CD4-positive, alpha-beta T cell treated with Interleukin-2 at 100 ng/mL for 4 hours (primary cell): ENCODE measurements at regions not wholly inside any gene's neighbourhood (a gene's known extent, or its start where the extent isn't known, plus 50 kb on each side); places are given as distances from the start of the nearest gene placed in this dataset.

Source experiments
- DNase-seq: peaks from one replicate; pipeline ENCODE4 v3.0.0-alpha.2; 2020; ENCODE audit warnings: low spot score

DNA sequence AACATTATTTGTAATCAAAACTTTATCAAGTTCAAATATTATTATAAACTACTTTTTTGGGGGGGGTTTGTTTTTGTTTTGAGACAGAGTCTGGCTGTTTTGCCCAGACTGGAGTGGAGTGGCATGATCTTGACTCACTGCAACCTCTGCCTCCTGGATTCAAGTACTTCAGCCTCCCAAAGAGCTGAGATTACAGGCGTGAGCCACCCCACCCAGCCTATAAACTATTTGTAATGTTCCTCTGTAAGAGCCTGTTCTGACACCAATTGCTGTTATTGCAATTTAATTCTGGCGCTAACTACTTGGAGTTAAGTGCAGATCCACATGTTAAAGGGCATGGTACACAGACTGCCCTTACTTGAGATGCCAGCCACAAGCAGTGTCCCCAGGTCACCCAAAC, 478.1 kb upstream of the NRP1 start:
- DNase-seq = no peak

GRCh38 chr10:33810986-33811385, 476.5 kb upstream of the NRP1 start:
- DNase-seq = no peak

GRCh38 chr10:33809732-33810131, 475.3 kb upstream of the NRP1 start:
- no peak for DNase-seq

DNA sequence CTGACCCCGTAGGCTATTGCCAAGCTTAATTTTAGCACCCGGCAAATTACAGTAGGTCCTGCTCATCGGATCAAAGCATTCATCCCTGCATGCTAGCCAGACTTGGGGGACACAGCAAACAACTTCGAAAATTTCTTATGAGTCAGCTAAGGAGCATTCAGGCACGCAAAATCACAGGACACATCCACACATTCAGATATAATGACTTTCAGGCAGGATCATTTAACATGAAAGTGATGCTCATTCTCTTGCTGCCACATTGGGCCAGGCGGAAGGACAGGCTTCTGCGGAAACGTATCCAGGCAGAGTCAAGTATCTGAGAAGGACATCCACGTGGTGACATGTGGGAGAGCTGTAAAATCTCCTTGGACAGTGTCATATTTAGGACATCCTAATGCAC, 474.0 kb upstream of the NRP1 start:
- DNase-seq = no peak

GRCh38 chr10:33807531-33808359, 473.3 kb upstream of the NRP1 start:
- no peak for DNase-seq

DNA sequence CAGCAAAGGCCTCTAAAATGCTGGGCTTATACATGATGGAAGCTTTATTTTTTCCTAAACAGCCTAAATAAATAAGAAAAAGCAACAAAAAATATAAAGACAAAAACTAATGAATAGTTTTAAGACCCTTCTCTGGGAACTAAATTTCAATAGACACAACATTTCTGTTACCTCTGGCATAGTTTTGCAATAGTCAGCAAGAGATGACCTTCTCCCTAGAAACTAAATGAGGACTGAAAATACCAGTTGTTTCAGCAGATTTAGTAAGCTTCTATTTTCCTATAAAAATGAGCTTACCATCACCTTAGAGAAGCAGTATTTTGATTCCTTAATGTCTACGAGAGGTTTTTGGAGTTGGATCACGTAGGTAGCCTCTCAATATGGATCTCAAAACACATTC, 471.4 kb upstream of the NRP1 start:
- DNase-seq = no peak

DNA sequence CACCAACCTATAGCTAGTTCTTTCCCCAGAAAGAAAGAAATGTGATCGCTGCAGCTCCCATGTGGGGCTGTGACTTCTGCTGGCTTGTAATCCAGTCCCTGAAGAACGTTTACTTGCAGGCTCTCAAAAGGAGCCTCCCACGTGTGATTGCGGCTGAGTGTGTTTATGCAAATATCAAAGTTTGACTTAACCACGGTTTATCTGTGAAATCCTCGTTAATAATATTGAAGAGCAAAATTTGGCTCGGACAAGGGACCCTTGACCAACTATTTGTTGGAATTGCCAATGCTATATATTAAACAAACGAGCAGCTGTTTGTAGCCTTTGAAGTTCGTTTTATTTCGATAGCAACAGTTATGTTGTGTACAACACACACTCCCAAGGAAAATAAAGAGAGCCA, 470.1 kb upstream of the NRP1 start:
- no peak for DNase-seq

GRCh38 chr10:33803248-33803647, 468.8 kb upstream of the NRP1 start:
- no peak for DNase-seq

DNA sequence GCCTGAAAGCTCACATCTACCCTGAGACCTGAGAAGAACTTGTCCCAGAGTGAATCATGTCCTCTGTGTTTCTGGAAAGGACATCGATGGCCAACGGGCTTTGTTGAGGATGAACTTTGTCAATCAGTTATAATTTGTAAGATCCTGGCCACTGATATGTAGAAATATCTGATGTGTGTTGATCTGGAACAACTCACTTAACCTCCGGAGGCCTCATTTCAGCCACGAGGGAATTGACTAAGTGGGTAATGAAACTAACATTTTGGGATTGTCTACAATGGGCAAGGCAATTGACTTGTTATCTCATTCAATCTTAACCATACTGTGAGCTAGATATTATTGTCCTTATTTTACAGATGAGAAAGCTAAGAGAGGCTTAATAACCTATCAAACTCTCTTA, 468.1 kb upstream of the NRP1 start:
- DNase-seq = no peak

GRCh38 chr10:33801705-33802104, 467.2 kb upstream of the NRP1 start:
- DNase-seq = no peak

DNA sequence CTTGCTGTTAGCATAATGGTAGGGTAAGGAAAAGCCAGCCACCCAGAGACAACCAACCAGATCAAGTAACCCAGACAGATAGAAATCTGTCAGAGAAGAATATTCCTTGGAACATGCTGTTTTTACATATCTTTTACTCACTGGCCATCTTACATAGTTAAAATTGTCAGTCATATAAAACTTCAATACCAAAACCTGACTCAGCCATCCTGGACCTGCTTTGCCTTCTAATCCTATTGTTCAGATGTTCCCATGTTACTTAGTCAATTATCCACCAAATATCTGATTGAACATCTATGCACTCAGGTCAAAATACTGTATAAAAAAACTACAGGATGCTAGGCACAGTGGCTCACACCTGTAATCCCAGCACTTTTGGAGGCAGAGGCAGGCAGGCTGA, 466.5 kb upstream of the NRP1 start:
- DNase-seq = no peak

DNA sequence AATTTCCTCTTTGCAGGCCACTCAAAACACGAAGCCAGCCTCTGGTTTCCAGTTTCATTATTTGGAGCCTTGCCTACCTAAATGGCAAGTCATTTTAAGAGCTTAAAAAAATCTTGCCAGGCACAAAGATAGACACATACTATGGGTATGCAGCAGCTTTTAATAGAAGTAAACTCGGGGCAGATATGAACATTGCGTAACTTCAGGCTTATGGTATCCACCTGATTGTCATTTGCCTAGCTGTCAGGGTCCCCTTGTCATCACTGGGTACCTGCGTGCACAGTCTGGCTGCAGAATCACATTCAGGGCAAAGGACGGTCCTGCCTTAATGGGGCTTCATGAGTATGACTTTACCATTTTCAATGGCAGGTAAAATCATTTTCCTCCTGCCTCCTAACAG, 466.1 kb upstream of the NRP1 start:
- no peak for DNase-seq

DNA sequence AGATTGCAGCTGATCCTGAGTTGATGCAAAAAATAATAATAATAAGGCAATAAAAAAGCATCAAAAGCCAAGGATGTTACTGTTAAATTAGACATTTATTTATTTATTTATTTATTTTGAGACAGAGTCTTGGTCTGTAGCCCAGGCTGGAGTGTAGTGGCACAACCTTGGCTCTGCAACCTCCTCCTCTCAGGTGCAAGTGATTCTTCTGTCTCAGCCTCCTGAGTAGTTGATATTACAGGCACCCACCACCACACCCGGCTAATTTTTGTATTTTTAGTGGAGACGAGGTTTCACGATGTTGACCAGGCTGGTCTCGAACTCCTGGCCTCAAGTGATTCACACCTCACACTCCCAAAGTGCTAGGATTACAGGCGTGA, 465.5 kb upstream of the NRP1 start:
- no peak for DNase-seq

DNA sequence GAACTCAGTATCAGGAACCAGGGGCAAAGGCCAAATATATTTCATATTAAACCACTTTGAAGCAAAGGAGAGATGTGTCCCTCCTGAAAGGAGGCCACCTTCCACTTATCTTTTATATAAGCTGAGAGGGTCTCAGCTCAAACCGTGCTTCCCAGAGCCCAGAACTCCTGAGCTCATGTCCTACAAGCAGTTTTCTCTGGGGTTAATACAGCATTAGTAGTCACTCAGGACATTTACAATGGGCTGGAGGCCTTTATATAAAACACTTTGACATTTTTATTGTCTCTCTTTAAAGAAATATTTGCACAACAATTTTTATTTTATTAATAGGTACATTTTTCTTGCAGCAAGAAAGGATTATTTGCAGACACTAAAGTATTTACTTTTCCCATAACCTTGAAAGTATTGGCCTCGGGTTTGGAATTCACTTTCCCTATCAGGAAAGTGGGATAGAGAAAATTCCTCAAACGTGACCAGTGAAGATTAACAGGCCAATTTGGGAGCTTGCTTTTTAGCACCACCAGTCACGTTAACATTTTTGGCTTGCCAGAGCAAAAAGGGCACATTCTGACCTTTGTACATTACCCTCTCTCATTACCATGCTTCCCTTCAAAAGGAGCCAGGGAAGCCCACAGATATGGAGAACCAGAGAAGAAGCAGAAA, 464.9 kb upstream of the NRP1 start:
- no peak for DNase-seq

DNA sequence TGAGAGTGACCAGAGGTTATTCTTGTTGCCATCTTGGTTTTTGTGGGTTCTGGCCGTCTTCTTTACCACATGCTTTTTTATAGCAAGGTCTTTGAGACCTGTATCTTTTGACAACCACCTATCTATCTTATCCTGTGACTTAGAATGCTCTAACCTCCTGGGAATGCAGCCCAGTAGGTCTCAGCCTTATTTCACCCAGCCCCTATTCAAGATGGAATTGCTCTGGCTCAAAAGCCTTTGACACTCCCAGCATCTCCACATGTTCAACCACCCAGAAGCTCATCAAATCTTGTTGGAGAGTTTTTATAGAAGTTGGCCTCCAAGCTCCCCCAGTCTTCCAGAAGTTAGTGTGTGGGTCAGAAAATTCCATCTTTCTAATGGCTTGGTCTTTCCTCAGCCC, 464.3 kb upstream of the NRP1 start:
- DNase-seq = no peak

DNA sequence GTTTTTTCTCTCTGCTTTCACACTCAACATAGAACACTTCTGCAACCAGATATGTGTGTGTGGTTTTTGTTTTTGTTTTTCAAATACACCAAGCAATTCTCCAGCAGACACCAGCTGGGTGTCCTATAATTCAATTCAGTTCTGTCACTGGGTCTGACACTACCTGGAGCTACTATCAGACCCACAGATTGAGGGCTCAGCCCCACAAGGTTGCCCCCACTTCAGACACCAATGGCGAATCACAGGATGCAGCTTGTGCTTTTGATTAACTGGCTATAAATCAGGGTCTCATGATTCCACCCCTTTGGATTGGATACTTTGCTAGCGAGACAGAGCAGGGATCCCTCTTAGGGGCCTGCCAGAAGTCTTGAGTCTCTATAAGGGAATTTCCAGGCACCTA, 462.2 kb upstream of the NRP1 start:
- no peak for DNase-seq

GRCh38 chr10:33795529-33795928, 461.1 kb upstream of the NRP1 start:
- DNase-seq = no peak

GRCh38 chr10:33794460-33794859, 460.0 kb upstream of the NRP1 start:
- no peak for DNase-seq

DNA sequence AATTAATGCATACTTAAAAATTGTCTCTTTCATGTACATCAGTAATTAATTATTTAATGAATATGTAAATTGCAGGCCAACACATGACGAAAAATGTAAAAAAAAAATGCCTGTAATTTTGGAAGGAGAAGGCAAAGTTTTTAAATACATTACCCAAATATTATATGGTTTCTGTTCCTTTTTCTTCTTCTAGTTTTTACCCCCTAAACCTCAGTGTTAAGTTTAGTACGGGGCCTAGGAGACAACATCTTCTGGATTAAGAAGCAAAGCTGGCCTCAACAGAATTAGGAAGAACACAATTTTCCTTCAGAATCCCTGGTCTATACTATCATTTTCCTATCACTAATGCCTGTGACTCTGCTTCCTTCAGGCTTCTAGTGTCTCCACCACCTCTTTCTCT, 459.3 kb upstream of the NRP1 start:
- no peak for DNase-seq

DNA sequence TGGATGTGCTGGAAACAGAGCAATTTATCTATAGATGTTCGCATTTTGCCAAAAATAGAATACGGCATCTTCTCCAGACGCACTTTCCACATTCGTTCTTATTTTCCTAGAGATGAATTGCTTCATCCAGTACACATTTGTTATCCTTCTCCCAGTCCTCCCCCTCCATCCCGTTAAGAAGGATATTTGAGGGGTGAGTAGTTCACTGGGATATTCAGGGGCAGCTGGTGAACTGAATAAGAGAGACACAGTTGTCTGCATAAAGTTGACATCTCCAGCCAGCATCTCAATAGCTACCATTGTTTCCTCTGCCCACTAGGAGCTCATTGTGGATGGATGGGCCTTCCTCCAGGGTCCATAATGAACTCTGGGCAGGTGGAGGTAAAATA, 456.8 kb upstream of the NRP1 start:
- no peak for DNase-seq

DNA sequence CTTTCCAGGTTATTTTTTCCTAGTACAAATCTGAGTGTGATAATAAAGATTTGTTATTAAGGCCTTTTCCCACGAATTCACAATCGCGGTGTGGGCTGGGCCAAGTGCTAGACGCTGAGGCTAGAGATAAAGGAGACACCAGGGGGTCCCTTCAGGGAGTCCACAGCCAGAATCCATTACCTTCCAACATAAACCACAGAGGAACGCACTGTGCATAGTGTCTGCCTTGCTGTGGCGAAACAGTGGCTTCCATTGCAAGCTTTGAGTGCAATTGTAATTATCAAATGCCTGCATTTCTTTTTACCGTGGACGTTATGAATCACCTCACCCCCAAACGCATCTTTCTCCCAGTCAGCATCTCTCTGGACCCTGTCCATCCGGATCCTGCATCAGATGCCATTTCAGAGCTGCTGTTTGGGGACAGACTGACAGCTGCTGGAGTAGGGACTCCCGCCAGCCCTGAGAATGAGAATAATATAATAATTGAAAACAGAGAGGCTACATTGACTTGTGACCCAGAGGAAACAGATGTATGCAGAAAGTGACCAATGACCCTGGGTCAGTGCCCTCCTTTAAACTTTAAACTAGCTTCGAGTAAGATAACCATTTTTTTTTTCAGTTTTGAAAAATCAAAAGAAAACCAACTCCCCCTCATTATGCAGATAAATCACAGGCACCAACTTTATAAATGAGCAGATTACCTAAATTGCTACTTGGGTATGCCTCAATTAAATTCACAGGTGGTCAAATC, 456.2 kb upstream of the NRP1 start:
- no peak for DNase-seq

DNA sequence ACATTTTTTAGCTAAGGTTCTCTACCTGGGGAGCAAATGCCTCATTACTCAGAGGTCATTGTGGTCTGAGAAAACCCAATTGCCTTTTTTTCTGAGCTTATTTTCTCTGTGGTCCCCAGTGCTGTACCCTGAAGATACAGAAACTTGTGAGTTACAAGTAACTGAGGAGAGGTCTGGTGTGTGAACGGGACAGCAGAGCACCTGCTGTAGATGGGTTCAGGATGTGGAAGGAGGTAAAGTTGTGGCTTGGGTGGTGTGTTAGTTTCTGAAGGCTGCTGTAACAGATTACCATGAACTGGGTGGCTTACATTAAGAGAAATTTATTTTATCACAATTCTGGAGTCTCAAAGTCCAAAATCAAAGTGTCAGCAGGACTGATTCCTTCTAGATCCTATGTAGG, 449.1 kb upstream of the NRP1 start:
- no peak for DNase-seq

- no peak for DNase-seq
These were observed 448.6 kb upstream of the NRP1 start for GRCh38 chr10:33783078-33783477.
